NCI-H1417 treated with DMSO at 0.1 percent for 48 hours (cell line): ENCODE measurements at regions not wholly inside any gene's neighbourhood (a gene's known extent, or its start where the extent isn't known, plus 50 kb on each side); places are given as distances from the start of the nearest gene placed in this dataset.

Experiments used
- DNase-seq: peaks from one replicate; lab custom pipeline; 2025; lab: John Stamatoyannopoulos, UW

- DNase-seq: no peak
Observed at GRCh38 chr6:163836876-163837690, 422.6 kb downstream of the QKI start.

GRCh38 chr6:163835439-163836171 is 421.1 kb downstream of the QKI start:
- DNase-seq: no peak

- no peak for DNase-seq
Observed at GRCh38 chr6:163834226-163834970, 419.9 kb downstream of the QKI start.

GRCh38 chr6:163831736-163832135 is 417.2 kb downstream of the QKI start:
- DNase-seq: no peak

GRCh38 chr6:163830641-163831040 is 416.1 kb downstream of the QKI start:
- DNase-seq: no peak

GRCh38 chr6:163828038-163828795 is 413.7 kb downstream of the QKI start:
- no peak for DNase-seq

- DNase-seq: no peak
Observed at GRCh38 chr6:163827143-163827542, 412.6 kb downstream of the QKI start.

GRCh38 chr6:163826629-163827028 is 412.1 kb downstream of the QKI start:
- no peak for DNase-seq

- DNase-seq: no peak
Observed at GRCh38 chr6:163825033-163825432, 410.5 kb downstream of the QKI start.

GRCh38 chr6:163823577-163823976 is 409.1 kb downstream of the QKI start:
- DNase-seq: no peak

GRCh38 chr6:163820745-163821458 is 406.4 kb downstream of the QKI start:
- DNase-seq: no peak

GRCh38 chr6:163820171-163820570 is 405.7 kb downstream of the QKI start:
- DNase-seq: no peak

- DNase-seq: no peak
Observed at GRCh38 chr6:163818719-163819118, 404.2 kb downstream of the QKI start.

GRCh38 chr6:163816441-163816840 is 401.9 kb downstream of the QKI start:
- no peak for DNase-seq

- no peak for DNase-seq
Observed at GRCh38 chr6:163815796-163816195, 401.3 kb downstream of the QKI start.

- no peak for DNase-seq
Observed at GRCh38 chr6:163814494-163815364, 400.2 kb downstream of the QKI start.

GRCh38 chr6:163813979-163814493 is 399.5 kb downstream of the QKI start:
- no peak for DNase-seq

- no peak for DNase-seq
Observed at GRCh38 chr6:163811317-163811716, 396.8 kb downstream of the QKI start.

- DNase-seq: no peak
Observed at GRCh38 chr6:163809364-163809763, 394.8 kb downstream of the QKI start.

GRCh38 chr6:163808871-163809270 is 394.4 kb downstream of the QKI start:
- no peak for DNase-seq
